Loucy (cell line): ENCODE measurements at regions not wholly inside any gene's neighbourhood (a gene's known extent, or its start where the extent isn't known, plus 50 kb on each side); places are given as distances from the start of the nearest gene placed in this dataset.

Experiments
- H2AFZ ChIP-seq: fragments of 200-600 bp; sonication (generic); 2 replicates; pipeline ENCODE4 v1.6.0; 2016; ENCODE audit warnings: antibody characterized with exemption, mild to moderate bottlenecking, low read length, moderate library complexity
- H3F3A ChIP-seq: fragments of 200-600 bp; 2 replicates; pipeline ENCODE4 v1.6.0; 2016; ENCODE audit warnings: antibody characterized with exemption, low read depth, mild to moderate bottlenecking
- H3K27me3 ChIP-seq: fragments of 200-600 bp; sonication (generic); 2 replicates; pipeline ENCODE4 v1.6.1; 2014; ENCODE audit warnings: low read length, mild to moderate bottlenecking; ENCODE audit not compliant: insufficient read depth, poor library complexity, severe bottlenecking
- H3K36me3 ChIP-seq: fragments of 200-600 bp; sonication (generic); 2 replicates; pipeline ENCODE4 v1.6.1; 2016; ENCODE audit warnings: low read length; ENCODE audit not compliant: insufficient read depth
- H3K4me1 ChIP-seq: fragments of 200-600 bp; sonication (generic); 2 replicates; pipeline ENCODE4 v1.5.1; 2014; ENCODE audit warnings: low read length, mild to moderate bottlenecking; ENCODE audit not compliant: insufficient read depth, poor library complexity, severe bottlenecking
- H3K4me2 ChIP-seq: fragments of 200-600 bp; sonication (generic); 2 replicates; pipeline ENCODE4 v1.6.0; 2014; ENCODE audit warnings: antibody characterized with exemption, low read length, low read depth, mild to moderate bottlenecking; ENCODE audit not compliant: poor library complexity, severe bottlenecking
- H3K4me3 ChIP-seq: fragments of 200-600 bp; sonication (generic); 2 replicates; pipeline ENCODE4 v1.5.1; 2014; ENCODE audit warnings: low read length, mild to moderate bottlenecking, mixed read lengths; ENCODE audit not compliant: poor library complexity, severe bottlenecking
- H3K79me2 ChIP-seq: fragments of 200-600 bp; sonication (generic); 2 replicates; pipeline ENCODE4 v1.6.1; 2014; ENCODE audit warnings: low read length; ENCODE audit not compliant: insufficient read depth
- H3K9ac ChIP-seq: fragments of 200-600 bp; sonication (generic); 2 replicates; pipeline ENCODE4 v1.6.0; 2014; ENCODE audit warnings: mild to moderate bottlenecking, low read depth, low read length, moderate library complexity; ENCODE audit not compliant: poor library complexity, severe bottlenecking
- H3K9me2 ChIP-seq: fragments of 200-600 bp; sonication (generic); replicated peaks from 2 replicates; pipeline ENCODE4 v1.6.1; 2016; ENCODE audit warnings: low read depth, low read length, mixed read lengths
- H3K9me3 ChIP-seq: fragments of 200-600 bp; sonication (generic); 2 replicates; pipeline ENCODE4 v1.6.1; 2014; ENCODE audit warnings: mild to moderate bottlenecking, antibody characterized with exemption, low read length, low read depth; ENCODE audit not compliant: insufficient read depth
- H4K20me1 ChIP-seq: fragments of 200-600 bp; sonication (generic); 2 replicates; pipeline ENCODE4 v1.6.0; 2014; ENCODE audit warnings: antibody characterized with exemption, low read length, mild to moderate bottlenecking; ENCODE audit not compliant: insufficient read depth, poor library complexity, severe bottlenecking
- CTCF ChIP-seq: fragments of 200-600 bp; sonication (generic); conservative IDR thresholded peaks from 2 replicates; pipeline ENCODE4 v1.5.1; 2014; ENCODE audit warnings: mild to moderate bottlenecking, antibody characterized with exemption, low read length
- EZH2phosphoT487 ChIP-seq: fragments of 200-600 bp; IDR thresholded peaks from 2 replicates; pipeline ENCODE4 v1.6.1; 2018; ENCODE audit warnings: antibody characterized with exemption, mild to moderate bottlenecking, moderate library complexity, borderline replicate concordance

GRCh38 chr15:35633677-35634076, 87.7 kb upstream of the DPH6 start:
- H3K79me2 ChIP-seq, result no peaks in the 10 kb centered on the region
- H3K9ac ChIP-seq, result no peak overlapping the region
- no peaks in the 10 kb centered on the region for H3K27me3 ChIP-seq
- no peaks in the 10 kb centered on the region for H3K9me3 ChIP-seq
- no peaks in the 10 kb centered on the region for H3K9me2 ChIP-seq
- H3K4me2 ChIP-seq, result no peak overlapping the region
- TF ChIP-seq CTCF (no peak), EZH2phosphoT487 (no peak)
- H3K4me1 ChIP-seq, result no peaks in the 10 kb centered on the region
- H3F3A ChIP-seq, result no peaks in the 10 kb centered on the region
- H3K36me3 ChIP-seq, result no peaks in the 10 kb centered on the region
- H2AFZ ChIP-seq, result no peak overlapping the region
- H4K20me1 ChIP-seq, result no peaks in the 10 kb centered on the region
- no peak overlapping the region for H3K4me3 ChIP-seq

- Histone ChIP-seq H3K4me3 (no peak overlapping the region), H3K36me3 (no peaks in the 10 kb centered on the region), H3K27me3 (no peaks in the 10 kb centered on the region), H3K4me2 (no peak overlapping the region), H3K9ac (no peak overlapping the region), H3K9me2 (no peaks in the 10 kb centered on the region), H2AFZ (no peak overlapping the region), H4K20me1 (no peaks in the 10 kb centered on the region), H3K9me3 (no peaks in the 10 kb centered on the region), H3K4me1 (no peaks in the 10 kb centered on the region), H3F3A (no peaks in the 10 kb centered on the region), H3K79me2 (no peaks in the 10 kb centered on the region)
- TF ChIP-seq EZH2phosphoT487, result no peak
- TF ChIP-seq CTCF, result no peak
Observed at GRCh38 chr15:35646790-35647189, 100.8 kb upstream of the DPH6 start.

GRCh38 chr15:35647303-35647702, 101.3 kb upstream of the DPH6 start:
- H3K4me2 ChIP-seq, result no peak overlapping the region
- no peaks in the 10 kb centered on the region for H3K27me3 ChIP-seq
- no peaks in the 10 kb centered on the region for H3F3A ChIP-seq

More at GRCh38 chr15:35647303-35647702, 101.3 kb upstream of the DPH6 start:
- Histone ChIP-seq H3K9me2 (no peaks in the 10 kb centered on the region), H3K36me3 (no peaks in the 10 kb centered on the region), H3K4me3 (no peak overlapping the region), H3K9me3 (no peaks in the 10 kb centered on the region), H3K9ac (no peak overlapping the region), H2AFZ (no peak overlapping the region), H4K20me1 (no peaks in the 10 kb centered on the region), H3K4me1 (no peaks in the 10 kb centered on the region), H3K79me2 (no peaks in the 10 kb centered on the region)
- TF ChIP-seq EZH2phosphoT487 (no peak), CTCF (no peak)
